Activated CD4-positive, CD25-positive, alpha-beta regulatory T cell treated with anti-CD3 and anti-CD28 coated beads, Interleukin-2, amount 50 U/mL, for 72 hours (primary cell): ENCODE measurements at regions not wholly inside any gene's neighbourhood (a gene's known extent, or its start where the extent isn't known, plus 50 kb on each side); places are given as distances from the start of the nearest gene placed in this dataset.

Source experiments
- DNase-seq: peaks from one replicate; pipeline ENCODE4 v3.0.0; 2021

- no peak for DNase-seq
These were observed 498.1 kb downstream of the COG6 start for GRCh38 chr13:40153516-40153915.

- no peak for DNase-seq
These were observed 499.7 kb downstream of the COG6 start for GRCh38 chr13:40155201-40155600.

- no peak for DNase-seq
These were observed 502.8 kb downstream of the COG6 start for GRCh38 chr13:40158218-40158617.

- no peak for DNase-seq
These were observed 503.3 kb downstream of the COG6 start for GRCh38 chr13:40158757-40159156.

GRCh38 chr13:40159736-40160135, 504.3 kb downstream of the COG6 start:
- DNase-seq, result no peak

- no peak for DNase-seq
These were observed 505.3 kb downstream of the COG6 start for GRCh38 chr13:40160618-40161350.

- DNase-seq, result no peak
These were observed 505.1 kb downstream of the FOXO1 start for GRCh38 chr13:40161351-40161810.

GRCh38 chr13:40161931-40162330, 504.5 kb downstream of the FOXO1 start:
- no peak for DNase-seq

- no peak for DNase-seq
These were observed 503.1 kb downstream of the FOXO1 start for GRCh38 chr13:40163066-40164000.

- no peak for DNase-seq
These were observed 502.3 kb downstream of the FOXO1 start for GRCh38 chr13:40164133-40164532.

- no peak for DNase-seq
These were observed 501.0 kb downstream of the FOXO1 start for GRCh38 chr13:40165316-40165932.

- no peak for DNase-seq
These were observed 499.1 kb downstream of the FOXO1 start for GRCh38 chr13:40167327-40167726.

GRCh38 chr13:40168425-40169166, 497.8 kb downstream of the FOXO1 start:
- DNase-seq, result no peak

GRCh38 chr13:40169476-40169875, 497.0 kb downstream of the FOXO1 start:
- no peak for DNase-seq

- DNase-seq, result no peak
These were observed 496.4 kb downstream of the FOXO1 start for GRCh38 chr13:40170091-40170490.

GRCh38 chr13:40170982-40171381, 495.5 kb downstream of the FOXO1 start:
- DNase-seq, result peak; percentile 44

GRCh38 chr13:40171566-40171965, 494.9 kb downstream of the FOXO1 start:
- DNase-seq, result no peak

- DNase-seq, result no peak
These were observed 494.3 kb downstream of the FOXO1 start for GRCh38 chr13:40172149-40172591.

GRCh38 chr13:40172878-40173277, 493.6 kb downstream of the FOXO1 start:
- no peak for DNase-seq

- no peak for DNase-seq
These were observed 490.8 kb downstream of the FOXO1 start for GRCh38 chr13:40175639-40176038.

GRCh38 chr13:40176242-40176641, 490.2 kb downstream of the FOXO1 start:
- no peak for DNase-seq

- DNase-seq, result no peak
These were observed 488.3 kb downstream of the FOXO1 start for GRCh38 chr13:40178130-40178529.
